Activated T-cell treated with anti-CD3 and anti-CD28 coated beads for 48 hours (primary cell): ENCODE measurements at regions not wholly inside any gene's neighbourhood (a gene's known extent, or its start where the extent isn't known, plus 50 kb on each side); places are given as distances from the start of the nearest gene placed in this dataset.

Experiments used
- DNase-seq: peaks from one replicate; pipeline ENCODE4 v3.0.0-alpha.2; 2020; ENCODE audit warnings: low read depth

GRCh38 chr9:107118863-107119624 lies 164.0 kb upstream of the RAD23B start:
- DNase-seq = no peak

DNA sequence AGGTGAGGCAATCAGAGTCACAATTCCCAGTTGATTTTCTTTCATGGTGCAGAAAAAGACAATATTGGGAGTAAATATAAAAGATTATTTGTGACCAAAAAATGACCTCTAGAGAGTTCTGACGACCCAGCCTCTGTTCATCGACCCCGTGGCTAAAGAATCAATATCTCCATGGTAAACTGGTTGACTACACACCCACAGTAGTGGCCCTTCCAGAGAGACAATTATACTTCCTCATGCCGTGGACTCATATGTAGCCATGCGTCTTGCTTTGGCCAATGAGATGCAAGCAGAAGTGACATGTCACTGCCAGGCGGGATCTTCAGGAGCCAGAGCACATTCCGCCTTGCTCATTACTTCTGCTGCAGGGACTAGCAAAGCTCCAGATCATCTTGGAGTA lies 163.3 kb upstream of the RAD23B start:
- no peak for DNase-seq

- no peak for DNase-seq
These were observed 159.7 kb upstream of the RAD23B start for GRCh38 chr9:107123389-107123788.

- DNase-seq = no peak
These were observed 155.5 kb upstream of the RAD23B start for GRCh38 chr9:107127608-107128007.

GRCh38 chr9:107131108-107131799 lies 151.8 kb upstream of the RAD23B start:
- no peak for DNase-seq

DNA sequence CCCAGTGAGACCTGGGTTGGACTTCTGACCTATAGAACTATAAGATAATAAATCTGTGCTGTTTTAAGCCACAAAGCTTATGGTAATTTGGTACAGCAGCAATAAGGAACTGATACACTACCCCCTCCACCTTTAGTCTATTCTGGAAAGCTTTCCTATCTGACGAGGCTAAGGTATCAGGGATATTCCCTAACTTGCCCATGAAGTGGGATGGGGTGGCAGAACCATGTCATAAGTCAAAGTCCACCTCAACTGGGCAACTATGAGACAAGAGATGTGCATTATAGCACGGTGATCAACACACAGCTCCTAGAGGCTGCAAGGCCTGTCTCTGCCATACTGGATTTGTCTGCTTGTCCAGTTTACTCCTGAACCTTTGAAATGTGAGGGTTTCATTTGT lies 146.8 kb upstream of the RAD23B start:
- DNase-seq = no peak

GRCh38 chr9:107137495-107138202 lies 145.4 kb upstream of the RAD23B start:
- no peak for DNase-seq

GRCh38 chr9:107138261-107138992 lies 144.7 kb upstream of the RAD23B start:
- no peak for DNase-seq

GRCh38 chr9:107141967-107142366 lies 141.1 kb upstream of the RAD23B start:
- DNase-seq = no peak

GRCh38 chr9:107142430-107142829 lies 140.6 kb upstream of the RAD23B start:
- no peak for DNase-seq

GRCh38 chr9:107142896-107143603 lies 140.0 kb upstream of the RAD23B start:
- DNase-seq = no peak

DNA sequence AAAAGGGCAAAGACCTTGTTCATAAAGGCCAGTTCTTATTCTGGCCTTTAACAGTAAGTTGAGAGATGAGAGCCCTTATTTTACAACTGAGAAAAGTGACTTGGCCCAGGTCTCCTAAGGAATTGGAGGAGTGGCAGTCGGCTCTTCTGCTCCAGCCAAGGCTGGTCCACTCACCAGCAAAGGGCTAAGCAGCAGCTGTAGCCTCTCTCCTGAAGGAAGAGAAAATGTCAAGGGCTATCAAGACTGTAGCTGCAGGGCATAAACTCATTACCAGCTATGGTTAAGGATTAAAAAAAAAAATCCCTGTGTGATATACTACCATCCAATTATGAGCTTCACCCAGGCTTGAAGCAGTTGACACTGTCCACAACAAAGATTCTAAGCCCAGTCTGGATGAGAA lies 138.6 kb upstream of the RAD23B start:
- DNase-seq = no peak

- DNase-seq = no peak
These were observed 135.9 kb upstream of the RAD23B start for GRCh38 chr9:107147134-107147533.

GRCh38 chr9:107148216-107148615 lies 134.9 kb upstream of the RAD23B start:
- no peak for DNase-seq

- no peak for DNase-seq
These were observed 133.3 kb upstream of the RAD23B start for GRCh38 chr9:107149756-107150155.

- DNase-seq = no peak
These were observed 129.7 kb upstream of the RAD23B start for GRCh38 chr9:107153336-107153735.

DNA sequence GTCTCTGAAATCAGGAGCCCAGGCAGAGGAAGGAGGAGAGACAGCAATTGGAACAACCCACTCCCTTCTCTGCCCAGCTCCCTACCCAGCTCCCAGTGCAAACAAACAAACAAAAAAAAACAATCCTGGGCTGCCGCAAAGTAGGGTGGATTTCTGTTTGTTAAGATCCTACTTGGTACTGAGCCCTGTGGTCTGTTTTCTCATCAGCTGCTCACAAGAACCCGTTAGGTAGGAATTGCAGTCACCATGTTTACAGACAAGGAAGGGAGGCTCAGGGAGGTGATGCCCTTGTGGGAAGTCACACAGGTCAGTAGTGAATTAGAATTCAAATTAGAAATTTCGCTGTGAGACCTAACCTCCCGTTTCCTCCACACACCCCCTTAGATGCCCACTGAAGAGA lies 128.8 kb upstream of the RAD23B start:
- DNase-seq = no peak

DNA sequence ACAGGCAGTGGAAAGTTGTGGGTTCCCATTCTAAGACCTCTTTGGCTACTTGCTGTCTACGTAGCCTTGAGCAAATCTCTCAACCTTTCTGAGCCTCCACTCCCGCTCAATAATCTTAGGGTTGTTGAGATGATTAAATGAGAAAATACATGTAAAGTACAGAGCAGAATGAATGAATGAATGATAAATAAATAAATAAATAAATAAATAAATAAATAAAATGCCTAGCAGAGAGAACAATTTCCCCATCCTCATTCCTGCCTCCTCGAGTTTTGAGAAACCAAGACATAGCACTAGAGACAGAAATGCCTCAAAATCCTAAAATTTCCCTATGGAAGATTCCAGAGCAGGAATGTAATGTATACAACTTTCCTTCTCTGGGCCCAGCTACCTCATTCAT lies 128.3 kb upstream of the RAD23B start:
- no peak for DNase-seq

- DNase-seq = no peak
These were observed 127.7 kb upstream of the RAD23B start for GRCh38 chr9:107155244-107155817.

DNA sequence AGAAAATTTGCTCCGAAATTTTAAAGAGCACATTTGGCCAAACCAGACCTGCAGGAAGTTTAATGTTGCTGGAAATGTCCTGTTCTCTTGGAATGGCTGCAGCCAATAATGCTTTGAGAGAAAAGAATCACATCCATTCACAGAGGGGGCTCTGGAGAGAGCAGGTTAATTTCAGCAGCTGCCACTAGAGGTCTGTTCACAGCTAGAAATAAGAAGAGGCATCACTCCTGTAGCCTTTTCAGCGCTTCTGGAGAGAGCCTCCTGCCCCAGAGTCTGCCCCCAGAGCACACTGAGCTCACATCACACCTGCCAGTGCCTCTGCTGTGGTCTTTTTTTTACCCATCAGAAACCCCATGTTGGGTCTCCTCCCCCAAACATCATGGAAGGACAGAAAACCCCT lies 124.8 kb upstream of the RAD23B start:
- DNase-seq = no peak

- no peak for DNase-seq
These were observed 121.7 kb upstream of the RAD23B start for GRCh38 chr9:107161338-107161737.
